Vagina (tissue), 2 donors: ENCODE measurements at regions not wholly inside any gene's neighbourhood (a gene's known extent, or its start where the extent isn't known, plus 50 kb on each side); places are given as distances from the start of the nearest gene placed in this dataset.

ENCODE experiments used
- POLR2A ChIP-seq, 2 donors: fragments of 450-650 bp; IDR thresholded peaks; one replicate each; pipeline ENCODE4 v1.6.1; 2017; ENCODE audit warnings: antibody characterized with exemption in 2 of 2, mild to moderate bottlenecking in 2 of 2, moderate library complexity in 2 of 2
- POLR2AphosphoS5 ChIP-seq, 2 donors: sonication (generic); formaldehyde crosslinking; IDR thresholded peaks; one replicate each; pipeline ENCODE4 v1.9.0; 2017; ENCODE audit warnings: antibody characterized with exemption in 2 of 2, mild to moderate bottlenecking in 2 of 2, low read depth in 1 of 2; ENCODE audit not compliant: insufficient read depth in 1 of 2
- TF ChIP-seq, protein P1 (sequence below), 3 experiments: fragments of 450-650 bp in 2 of 3; fragments of 200-600 bp in 1 of 3; sonication (generic) in 1 of 3; IDR thresholded peaks; one replicate each; pipeline ENCODE4 v1.5.1; 2017 to 2019; ENCODE audit warnings: antibody characterized with exemption in 3 of 3, mild to moderate bottlenecking in 2 of 3, moderate library complexity in 2 of 3

GRCh38 chr5:93123127-93123526 is 457.9 kb downstream of the NR2F1-AS1 start:
- TF ChIP-seq POLR2AphosphoS5 (IDR thresholded peaks at IDR 0.05; ENCODE audit: insufficient read depth in 1 of 2, low read depth in 1 of 2) (no peak), POLR2A (IDR thresholded peaks at IDR 0.05) (no peak)
- TF ChIP-seq, protein P1, sequence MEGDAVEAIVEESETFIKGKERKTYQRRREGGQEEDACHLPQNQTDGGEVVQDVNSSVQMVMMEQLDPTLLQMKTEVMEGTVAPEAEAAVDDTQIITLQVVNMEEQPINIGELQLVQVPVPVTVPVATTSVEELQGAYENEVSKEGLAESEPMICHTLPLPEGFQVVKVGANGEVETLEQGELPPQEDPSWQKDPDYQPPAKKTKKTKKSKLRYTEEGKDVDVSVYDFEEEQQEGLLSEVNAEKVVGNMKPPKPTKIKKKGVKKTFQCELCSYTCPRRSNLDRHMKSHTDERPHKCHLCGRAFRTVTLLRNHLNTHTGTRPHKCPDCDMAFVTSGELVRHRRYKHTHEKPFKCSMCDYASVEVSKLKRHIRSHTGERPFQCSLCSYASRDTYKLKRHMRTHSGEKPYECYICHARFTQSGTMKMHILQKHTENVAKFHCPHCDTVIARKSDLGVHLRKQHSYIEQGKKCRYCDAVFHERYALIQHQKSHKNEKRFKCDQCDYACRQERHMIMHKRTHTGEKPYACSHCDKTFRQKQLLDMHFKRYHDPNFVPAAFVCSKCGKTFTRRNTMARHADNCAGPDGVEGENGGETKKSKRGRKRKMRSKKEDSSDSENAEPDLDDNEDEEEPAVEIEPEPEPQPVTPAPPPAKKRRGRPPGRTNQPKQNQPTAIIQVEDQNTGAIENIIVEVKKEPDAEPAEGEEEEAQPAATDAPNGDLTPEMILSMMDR (IDR thresholded peaks at IDR 0.05), result no peak
